ENCODE measurements at regions not wholly inside any gene's neighbourhood (a gene's known extent, or its start where the extent isn't known, plus 50 kb on each side); places are given as distances from the start of the nearest gene placed in this dataset.
"Not testable (repeated sequence)": the region's sequence is repeated elsewhere in the genome, so short reads cannot be mapped to it uniquely, and the experiment has no call there.

DNA sequence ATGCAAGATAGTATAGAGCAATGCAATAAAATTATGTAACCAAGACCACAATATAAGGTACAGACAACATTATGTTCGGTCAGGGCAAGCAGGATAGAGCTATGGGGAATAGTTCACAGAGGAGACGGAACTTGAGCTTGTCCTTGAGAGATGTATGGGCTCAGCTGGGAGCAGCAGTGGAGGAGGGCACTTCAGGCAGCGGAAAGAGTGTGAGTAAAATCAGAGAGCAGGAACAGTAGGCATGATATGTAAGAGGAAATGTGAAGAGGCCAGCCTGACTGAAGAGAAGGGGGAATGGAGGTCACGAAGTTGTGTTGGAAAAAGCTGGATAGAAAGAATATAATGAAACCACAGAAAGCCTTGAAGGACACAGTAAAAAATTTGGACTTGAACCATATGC lies 217.2 kb upstream of the NOCT start:
- DNase-seq (ENCODE audit: low spot score): no peak

DNA sequence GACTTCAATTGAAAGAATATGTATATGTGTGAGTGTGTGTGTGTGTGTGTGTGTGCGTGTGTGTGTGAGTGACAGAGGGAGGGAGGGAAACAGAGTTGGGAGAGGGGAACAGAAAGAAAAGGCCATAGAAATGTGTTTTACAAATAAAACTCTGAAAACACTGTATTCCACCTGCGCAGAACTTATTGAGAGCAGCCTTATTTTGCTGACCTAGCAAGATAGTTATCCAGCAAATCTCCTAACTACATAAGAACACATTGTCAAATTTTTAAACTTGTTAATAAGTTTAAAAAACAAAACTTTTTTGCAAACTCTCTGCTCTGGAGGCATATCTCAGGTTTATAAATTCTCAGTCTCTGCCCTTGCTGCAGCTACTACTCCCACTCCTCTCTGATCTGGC lies 217.9 kb upstream of the NOCT start:
- DNase-seq (ENCODE audit: low spot score): no peak

DNA sequence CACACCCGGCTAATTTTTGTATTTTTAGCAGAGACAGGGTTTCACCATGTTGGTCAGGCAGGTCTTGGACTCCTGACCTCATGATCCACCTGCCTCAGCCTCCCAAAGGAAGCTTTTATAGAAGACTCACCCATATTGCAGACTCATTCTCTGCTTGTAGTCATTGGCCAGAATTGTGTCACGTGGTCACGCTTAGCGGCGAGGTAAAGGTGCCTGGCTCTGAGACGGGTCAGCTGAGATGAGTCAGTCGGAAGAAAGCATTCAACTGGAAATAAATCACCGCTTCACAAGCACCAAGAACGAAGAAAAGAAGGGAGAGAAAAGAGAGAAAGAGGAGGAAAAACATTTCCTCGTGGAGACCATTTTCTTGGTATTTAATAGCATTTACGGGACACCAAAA lies 218.8 kb upstream of the NOCT start:
- no peak for DNase-seq (ENCODE audit: low spot score)

DNA sequence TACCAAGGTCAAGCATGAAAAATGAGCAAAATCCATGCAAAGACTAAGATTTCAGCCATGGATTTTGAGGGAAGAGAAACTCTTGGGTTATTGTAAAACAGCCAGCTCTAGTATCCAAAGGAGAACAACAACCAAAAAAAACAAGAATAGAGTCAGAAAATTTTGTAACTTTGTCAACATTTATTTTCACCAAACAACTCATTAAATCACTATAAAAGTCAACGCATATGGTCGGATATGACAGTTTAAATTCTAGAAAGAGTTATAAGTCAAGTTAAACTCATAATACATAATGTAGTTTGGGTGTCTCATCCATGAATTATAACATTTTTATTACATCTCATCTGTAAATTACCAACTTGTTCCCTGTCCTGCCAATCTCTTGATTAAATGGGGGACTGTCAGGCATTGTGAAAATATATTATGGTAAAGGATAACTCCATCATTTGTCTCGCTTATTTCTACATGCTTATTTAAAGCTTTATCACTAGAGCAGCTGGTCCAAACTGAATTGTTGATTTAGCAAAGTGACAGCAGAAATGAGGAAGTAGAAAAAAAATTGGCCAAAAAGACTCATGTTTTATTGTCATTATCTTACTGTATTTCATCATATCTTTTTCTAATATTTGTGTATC lies 224.8 kb upstream of the NOCT start:
- DNase-seq (ENCODE audit: low spot score): no peak

DNA sequence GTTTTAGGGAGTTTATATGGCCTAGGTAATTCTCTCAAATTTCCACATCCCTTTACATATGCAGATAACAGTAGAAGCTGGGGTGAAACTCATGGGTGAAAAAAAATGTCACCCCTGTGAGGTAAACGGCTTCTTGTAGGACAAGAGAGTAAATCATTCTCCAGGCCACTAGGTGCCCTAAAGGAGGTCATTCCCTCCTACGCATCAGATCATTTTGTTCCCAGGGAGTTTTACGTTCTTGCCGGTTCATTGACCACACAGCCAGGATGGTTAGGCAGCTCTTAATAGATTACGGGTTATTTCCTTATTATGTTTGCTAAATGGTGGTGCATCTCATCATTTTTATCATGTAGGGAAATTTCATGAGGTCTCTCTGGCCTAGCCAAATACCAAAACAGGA lies 225.8 kb upstream of the NOCT start:
- no peak for DNase-seq (ENCODE audit: low spot score)

DNA sequence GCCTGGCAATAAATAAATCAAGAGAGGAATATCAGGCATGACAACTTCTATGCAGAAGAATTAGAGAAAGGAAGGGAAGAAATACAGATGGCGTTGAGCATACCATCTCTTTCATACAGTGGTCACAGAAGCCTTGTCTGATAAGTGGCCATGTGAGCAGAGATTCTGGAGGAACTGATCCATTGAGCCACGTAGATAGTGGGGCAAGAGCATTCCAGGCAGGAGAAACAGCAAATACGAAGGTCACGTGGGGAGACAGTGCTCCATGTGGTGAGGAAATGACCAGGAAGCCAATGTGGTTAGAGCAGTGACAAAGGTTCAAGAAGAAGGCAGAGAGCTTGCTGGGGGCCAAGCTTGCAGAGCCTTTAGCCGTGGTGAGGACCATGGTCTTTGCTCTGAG lies 226.7 kb upstream of the NOCT start:
- no peak for DNase-seq (ENCODE audit: low spot score)

DNA sequence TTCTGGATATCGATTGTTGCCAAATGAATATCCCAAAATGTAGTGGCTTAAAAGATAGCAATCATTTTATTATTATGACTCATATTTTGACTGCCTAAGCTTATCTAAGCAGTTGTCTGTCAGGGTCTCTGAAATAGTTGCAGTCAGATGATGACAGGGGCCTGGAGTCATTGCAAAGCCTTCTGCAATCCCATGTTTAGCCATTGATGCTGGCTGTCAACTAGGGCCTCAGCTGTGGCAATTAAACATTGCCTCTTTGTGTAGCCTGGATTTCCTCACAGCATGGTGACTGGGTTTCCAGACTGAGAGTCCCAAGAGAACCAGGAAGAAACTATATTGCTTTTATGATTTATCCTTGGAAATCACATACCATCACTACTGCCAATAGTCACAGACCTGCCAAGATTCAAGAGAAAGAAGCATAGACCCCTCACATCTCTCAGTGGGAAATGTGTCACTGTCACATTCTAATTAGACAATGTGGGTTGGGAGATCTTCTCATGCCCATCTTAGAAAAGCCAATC lies 227.3 kb upstream of the NOCT start:
- DNase-seq (ENCODE audit: low spot score): no peak

DNA sequence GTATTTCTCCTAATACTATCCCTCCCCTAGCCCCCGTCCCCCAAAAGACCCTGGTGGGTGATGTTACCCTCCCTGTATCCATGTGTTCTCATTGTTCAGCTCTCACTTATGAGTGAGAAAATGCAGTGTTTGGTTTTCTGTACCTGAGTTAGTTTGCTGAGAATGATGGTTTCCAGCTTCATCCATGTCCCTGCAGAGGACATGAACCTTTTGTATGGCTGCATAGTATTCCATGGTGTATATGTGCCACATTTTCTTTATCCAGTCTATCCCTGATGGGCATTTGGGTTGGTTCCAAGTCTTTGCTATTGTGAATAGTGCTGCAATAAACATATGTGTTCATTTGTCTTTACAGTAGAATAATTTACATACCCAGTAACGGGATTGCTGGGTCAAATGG lies 235.8 kb upstream of the NOCT start:
- not testable (repeated sequence) for DNase-seq (ENCODE audit: low spot score)

DNA sequence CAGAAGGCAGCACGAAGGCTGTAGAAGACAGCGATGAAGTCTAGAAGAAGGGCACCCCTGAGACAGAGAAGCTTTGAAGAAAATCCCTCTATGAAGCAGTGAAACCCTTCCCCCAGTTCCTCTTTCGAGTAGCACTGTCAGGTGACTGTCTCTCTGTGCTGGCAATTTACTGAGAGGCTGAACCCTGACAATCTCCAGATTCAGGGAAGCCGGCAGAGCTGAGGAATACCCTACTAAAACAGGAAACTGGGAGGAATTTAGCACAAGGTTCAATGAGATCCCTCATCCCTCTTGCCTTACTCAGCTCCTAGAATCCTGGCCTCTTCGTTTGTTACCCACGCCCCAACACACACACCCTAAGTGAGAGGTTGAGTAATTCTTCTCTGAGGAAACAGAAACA lies 239.7 kb upstream of the NOCT start:
- DNase-seq (ENCODE audit: low spot score): no peak

DNA sequence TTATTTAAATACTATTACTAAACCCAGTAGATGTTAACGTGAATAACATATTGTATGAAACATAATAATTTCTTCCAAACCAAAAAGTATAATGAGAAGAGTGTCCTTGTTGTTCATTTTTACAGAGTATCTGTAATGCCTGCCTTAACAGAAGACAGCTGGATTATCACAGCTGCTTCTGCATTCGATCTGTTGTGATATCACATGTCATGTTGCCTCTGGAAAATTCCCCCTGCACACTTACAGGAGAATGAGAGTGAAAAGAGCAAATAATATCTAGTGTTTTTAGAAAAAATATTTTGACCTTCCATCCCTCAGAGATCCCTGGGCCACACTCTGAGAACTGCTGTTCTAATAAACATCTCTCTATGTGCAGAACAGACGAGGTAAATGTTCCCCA lies 240.1 kb upstream of the NOCT start:
- DNase-seq (ENCODE audit: low spot score): no peak

DNA sequence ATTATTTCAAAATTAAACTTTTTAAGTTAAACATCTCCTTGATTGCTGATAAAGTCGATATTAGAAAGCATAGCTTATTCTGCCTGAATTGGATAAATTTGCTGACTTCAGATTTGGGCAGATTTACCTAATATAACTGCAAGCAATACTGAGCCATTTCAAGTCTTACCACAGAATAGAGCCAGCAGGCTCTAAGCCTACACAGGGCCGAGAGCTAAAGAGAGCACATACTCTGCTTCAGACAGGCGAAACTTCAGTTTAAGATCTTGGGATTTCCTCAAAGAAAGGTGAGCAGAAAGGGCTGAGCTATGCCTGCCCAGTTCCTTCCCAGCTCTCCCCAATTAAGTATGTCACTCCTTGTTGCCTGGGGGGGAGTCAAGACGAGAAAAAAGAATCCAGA lies 240.6 kb upstream of the NOCT start:
- no peak for DNase-seq (ENCODE audit: low spot score)

DNA sequence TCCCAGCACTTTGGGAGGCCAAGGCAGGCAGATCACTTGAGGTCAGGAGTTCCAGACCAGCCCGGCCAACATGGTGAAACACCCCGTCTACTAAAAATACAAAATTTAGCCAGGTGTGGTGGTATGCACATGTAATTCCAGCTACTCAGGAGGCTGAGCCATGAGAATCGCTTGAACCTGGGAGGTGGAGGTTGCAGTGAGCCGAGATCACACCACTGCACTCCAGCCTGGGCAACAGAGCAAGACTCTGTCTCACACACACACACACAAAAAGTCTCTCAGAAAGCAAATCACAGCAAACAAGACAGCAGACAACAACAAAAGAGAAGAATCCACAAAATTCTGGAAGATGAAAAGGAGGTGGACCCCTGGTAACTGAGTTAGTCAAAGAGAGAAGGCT lies 241.5 kb upstream of the NOCT start:
- DNase-seq (ENCODE audit: low spot score): not testable (repeated sequence)

DNA sequence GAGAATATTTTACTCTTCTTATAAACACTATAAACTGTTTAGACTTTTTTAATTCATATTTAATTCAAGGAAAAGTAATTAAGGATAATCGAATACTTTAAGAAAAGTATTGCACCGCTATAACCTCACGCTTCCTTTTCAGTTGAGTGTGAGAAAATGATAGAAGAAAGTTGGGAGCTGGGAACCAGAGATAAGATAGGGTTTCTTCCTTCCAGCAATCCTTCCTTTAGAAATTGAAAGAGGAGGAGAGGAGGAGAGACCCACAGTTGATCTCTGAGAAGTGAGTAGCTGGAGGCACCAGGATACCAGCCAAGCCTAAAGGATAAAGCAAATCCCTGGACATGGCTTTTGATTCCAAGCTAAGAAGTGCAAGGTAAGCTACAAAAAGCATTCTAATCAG lies 242.3 kb upstream of the NOCT start:
- no peak for DNase-seq (ENCODE audit: low spot score)

DNA sequence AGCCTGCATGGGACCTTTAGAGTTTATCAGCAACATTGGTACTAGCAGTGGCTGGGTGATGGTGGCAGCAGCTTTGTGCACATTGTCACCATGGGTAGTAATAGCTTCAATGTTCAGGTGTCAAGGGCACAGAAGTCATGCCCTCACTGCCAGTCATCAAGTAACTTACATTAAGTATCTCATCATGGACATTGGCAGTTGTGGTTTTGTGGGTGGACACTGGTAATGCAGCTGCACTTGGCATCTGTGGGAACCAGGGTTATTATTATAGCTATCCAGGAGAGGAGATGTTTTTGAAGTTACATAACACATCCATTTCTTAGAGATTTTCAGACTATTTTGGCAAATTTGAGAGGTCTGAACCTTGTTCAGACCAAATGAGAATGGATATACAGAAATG lies 243.2 kb upstream of the NOCT start:
- no peak for DNase-seq (ENCODE audit: low spot score)

DNA sequence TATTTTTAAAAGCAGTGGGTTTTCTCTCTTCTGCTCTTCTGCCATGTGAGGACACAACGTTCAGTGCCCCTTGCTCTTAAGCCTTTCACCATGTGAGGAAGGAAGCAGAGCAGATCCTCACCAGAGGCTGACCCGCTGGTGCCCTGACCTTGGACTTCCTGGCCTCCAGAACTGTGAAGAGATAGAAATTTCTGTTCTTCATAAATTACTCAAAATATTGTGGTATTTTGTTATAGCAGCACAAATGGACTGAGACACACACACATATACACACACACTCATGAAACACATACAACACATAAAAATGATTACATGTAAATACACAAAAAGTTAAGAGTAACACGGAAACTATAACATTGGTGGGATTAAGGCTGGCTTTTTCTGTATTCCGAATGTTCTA lies 244.8 kb upstream of the NOCT start:
- DNase-seq (ENCODE audit: low spot score): no peak

DNA sequence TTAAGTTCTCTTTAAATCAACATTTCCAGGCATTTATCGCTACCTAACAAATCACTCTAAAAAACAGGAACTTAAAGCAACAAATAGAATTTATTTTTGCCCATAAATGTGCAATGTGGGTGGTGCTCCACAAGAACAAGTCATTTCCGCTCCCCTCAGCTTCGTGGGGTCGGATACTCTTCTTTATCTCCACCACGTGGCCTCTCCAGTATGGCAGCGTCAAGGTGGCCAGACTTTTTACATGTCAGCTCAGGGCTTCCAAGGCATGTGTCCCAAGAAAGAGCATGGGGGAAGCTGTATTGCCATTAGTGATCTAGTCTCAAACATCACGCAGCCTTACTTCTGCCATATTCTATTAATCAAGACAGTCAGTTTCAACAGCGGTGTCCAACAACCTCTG lies 249.2 kb upstream of the NOCT start:
- DNase-seq (ENCODE audit: low spot score): no peak

DNA sequence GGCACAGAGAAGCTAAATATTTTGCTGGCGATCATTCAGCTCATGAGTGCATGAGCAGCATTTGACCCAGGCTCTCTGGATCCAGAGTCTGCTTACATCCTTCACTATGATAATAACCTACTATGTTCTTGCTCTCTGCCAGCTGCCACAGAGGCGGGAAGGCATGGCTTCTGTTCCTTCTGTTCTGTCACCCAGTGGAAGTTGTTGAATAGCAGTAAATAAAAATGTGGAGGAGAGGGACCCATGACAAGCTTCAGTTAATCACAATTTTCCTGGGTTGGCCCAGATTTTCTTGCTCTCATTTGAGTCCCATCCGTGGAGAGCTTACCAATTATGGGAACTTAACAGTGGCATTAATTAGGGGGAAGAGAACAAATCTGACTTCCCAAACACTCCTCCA lies 250.1 kb upstream of the NOCT start:
- DNase-seq (ENCODE audit: low spot score): no peak

DNA sequence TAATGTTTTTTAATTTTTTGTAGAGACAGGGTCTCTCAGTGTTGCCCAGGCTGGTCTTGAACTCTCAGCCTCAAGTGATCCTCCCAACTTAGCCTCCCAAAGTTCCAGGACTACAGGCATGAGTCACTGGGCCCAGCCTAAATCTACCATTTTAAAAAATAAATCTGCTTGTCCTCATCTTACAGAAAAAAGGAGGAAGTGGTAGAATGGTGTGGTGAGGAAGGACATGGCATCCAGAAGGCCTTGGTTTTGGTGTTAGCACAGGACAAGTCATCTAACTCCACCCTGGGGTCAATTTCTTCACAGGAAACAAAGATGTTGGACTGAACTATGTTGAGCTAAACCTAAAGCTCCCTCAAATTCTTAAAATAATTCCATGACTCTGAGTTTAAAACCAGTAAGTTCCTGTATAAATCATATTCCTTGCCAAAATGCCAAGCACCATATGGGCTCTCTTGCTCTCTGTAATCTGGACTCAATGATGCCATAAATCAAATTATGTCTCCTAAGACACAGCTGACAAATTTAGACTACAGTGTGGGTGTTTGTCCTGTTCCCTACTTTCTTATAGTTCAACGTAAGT lies 253.9 kb upstream of the NOCT start:
- no peak for DNase-seq (ENCODE audit: low spot score)

DNA sequence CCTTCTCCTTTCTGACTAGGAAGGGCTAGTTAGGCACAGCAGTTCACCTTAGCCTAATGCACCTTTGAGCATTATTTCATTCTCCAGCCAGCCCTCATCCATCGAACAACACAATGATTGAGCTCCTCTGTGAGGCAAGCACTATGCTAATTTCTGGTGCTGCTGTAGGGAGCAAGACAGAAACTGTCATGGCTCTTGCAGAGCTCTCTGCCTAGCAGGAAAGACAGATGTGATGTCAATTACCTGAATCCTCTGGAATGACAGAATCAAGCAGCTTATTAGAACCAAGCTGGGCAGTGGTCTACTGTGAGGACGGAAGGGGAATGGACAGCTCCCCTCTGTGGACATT lies 256.1 kb upstream of the NOCT start:
- DNase-seq (ENCODE audit: low spot score): no peak

DNA sequence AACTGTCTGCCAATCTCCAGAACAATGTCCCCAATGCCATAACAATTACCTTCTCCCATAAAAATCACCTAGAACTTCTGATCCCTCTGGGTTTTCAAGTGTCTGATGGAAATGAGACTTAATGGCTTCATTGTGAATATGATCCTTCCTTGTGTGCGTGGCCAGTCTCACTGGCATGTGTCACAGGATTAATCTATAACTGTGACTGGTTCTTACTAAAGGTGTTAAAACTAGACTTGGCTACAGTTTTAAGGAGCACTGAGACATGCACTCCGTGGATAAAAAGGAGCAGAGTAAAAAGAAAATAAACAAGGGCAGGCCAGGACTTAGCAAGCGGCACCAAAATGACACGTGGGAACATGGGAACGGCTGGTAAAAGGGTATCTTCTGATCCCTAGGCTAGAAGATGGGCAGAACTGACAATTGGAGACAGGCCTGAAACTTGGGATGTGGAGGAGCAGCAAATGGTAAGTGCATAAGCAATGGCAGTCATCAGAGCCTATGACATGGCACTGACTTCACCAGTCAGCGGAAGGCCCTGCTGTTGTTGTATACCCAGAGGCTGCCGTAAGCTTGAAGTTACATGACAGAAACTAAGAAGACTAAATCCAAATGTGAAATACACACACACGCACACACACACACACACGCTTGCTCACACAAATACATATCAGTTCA lies 256.6 kb upstream of the NOCT start:
- DNase-seq (ENCODE audit: low spot score): no peak

DNA sequence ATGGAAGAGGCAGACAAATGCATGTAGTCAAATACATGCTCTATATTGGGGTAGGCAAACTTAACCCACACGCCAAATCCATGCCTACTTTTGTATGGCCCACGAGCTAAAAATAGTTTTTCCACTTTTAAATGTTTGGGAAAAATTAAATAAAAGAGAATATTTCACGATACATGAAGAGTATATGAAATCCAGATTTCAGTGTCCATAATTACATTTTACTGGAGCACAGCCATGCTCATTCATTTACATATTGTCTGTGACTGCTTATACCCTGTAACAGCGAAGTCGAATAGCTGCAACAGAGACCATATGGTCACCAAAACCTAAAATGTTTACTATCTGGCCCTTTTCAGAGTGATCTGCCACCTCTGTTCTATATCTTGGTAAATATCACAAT lies 257.4 kb upstream of the NOCT start:
- DNase-seq (ENCODE audit: low spot score): no peak

DNA sequence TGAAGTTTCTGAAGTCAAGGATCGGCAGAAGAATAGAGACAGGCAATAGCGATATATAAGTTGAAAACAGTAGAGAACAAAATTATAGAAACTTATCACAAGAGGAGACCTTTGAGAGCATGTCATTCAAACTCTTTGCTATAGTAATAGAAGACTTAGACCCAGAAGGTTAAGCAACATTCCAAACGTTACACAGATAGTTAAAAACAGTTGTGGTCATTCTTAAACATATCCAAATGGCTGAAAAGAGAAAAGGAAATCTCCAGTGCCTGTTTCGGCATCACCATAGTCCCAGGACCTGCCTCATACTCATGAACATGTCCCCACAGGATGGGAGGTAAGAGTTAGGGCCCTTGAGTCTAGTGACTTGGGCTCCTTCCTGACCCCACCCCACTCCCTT lies 258.1 kb upstream of the NOCT start:
- no peak for DNase-seq (ENCODE audit: low spot score)

DNA sequence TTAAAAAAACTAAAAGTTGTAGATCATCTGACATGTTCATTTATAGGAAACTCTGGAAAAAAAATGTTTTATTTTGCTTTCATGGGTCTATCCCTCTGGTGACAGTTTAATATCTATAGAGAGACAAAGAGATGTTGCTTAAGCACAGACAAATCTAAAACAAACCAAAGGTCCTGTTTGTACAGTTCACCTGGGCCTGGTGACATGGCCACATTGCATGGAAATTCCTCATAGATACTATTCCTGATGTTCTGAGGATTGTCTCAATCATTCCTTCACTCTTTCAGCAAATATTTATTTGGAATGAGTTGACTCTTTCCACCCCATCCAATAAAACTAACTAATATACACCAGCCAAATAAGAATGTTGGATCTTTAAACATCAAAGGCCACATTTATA lies 259.1 kb upstream of the NOCT start:
- DNase-seq (ENCODE audit: low spot score): no peak

DNA sequence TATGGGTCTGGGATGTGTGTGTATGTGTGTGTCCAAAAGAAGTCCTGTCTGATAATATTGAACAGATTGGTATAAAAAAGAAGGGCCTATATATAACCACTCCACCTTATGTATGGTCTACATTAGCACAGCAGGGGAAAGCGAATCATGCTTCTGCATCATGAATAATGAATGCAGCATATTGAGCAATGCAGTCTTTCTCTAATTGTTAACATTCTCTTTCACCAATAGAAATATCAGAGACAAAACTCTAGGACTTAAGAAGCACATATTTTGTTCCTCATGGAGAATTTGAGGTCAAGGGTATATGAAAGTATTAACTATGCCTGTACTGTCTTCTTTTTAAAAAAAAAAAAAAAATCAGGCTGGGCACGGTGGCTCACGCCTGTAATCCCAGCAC lies 264.3 kb upstream of the NOCT start:
- no peak for DNase-seq (ENCODE audit: low spot score)
